DMS153 treated with DMSO at 0.1 percent for 48 hours (cell line): ENCODE measurements at regions not wholly inside any gene's neighbourhood (a gene's known extent, or its start where the extent isn't known, plus 50 kb on each side); places are given as distances from the start of the nearest gene placed in this dataset.
"Not testable (repeated sequence)": the region's sequence is repeated elsewhere in the genome, so short reads cannot be mapped to it uniquely, and the experiment has no call there.

ENCODE experiments used
- DNase-seq: peaks from one replicate; lab custom pipeline; 2025; ENCODE audit not compliant: unreplicated experiment; lab: John Stamatoyannopoulos, UW

- DNase-seq: peak; percentile 13
Measured at GRCh38 chr4:162497564-162498167, 333.9 kb upstream of the FSTL5 start.

GRCh38 chr4:162494935-162495334 is 331.1 kb upstream of the FSTL5 start:
- no peak for DNase-seq

GRCh38 chr4:162485486-162485885 is 321.7 kb upstream of the FSTL5 start:
- DNase-seq: no peak

- DNase-seq: no peak
Measured at GRCh38 chr4:162475246-162475645, 311.4 kb upstream of the FSTL5 start.

DNA sequence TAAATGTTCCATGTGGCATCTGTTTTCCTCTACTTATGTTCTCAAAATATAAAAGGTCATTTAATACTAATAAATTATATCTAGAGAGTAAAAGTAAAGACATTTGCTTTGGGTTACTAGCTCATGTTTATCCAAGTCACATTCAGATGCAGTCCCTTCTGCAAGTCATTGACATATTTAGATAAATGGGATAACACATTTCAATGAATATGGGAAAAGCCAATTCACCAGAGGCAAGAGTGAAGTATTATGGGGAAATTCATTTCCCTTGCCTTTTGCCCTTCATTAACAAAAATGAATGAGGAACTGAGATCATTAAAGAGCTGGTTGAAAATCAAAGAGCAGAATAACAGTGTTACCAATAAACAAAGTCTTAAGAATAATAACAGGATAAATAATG is 306.2 kb upstream of the FSTL5 start:
- DNase-seq: no peak

DNA sequence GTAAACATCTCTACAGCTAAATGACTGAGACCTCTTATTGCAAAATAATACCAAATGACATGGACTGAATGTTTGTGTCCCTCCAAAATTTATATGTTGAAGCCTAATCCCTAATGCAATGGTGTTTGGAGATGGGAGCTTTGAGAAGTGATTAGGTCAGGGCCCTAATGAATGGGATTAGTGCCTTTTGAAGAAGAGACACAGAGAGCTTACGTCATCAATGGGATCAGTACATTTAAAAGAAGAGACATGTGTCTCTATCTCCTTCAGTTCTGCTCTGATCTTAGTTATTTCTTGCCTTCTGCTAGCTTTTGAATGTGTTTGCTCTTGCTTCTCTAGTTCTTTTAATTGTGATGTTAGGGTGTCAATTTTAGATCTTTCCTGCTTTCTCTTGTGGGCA is 301.6 kb upstream of the FSTL5 start:
- not testable (repeated sequence) for DNase-seq

DNA sequence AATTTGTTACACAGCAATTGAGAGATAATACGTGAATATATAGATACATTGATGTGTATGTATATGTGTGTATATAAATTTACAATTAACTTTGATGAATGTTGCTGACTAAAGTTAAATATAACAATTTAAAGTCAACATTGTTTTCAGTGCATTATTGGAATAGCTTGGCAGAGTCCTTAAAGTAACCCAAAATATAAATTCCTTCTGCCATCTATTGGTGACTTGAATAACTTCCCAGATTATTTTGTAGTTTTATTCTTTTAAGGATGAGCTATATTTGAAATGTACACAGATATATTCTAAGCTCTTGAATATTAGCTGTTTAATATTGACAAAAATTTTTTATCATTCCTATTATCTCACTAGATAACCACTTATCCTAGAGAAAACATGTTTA is 298.2 kb upstream of the FSTL5 start:
- DNase-seq: no peak

GRCh38 chr4:162458051-162458450 is 294.3 kb upstream of the FSTL5 start:
- DNase-seq: no peak

- no peak for DNase-seq
Measured at GRCh38 chr4:162457071-162457865, 293.5 kb upstream of the FSTL5 start.

DNA sequence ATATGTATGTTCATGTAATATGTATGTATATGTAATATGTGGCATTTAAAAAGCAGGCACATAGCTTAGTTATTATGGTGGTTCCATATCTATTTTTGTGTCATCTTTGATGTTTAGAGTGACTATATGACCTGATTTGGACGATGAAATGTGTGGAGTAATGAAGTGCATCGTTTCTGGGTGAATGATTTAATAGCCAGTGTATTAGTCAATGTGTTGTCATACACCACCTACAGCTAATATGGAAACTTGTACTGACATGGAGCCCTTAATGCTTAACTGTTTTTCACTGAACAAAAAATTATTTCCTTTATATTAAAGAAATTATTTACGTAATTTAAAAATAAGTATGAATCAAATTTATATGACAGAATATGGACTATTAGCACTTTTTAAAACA is 292.3 kb upstream of the FSTL5 start:
- DNase-seq: no peak

- no peak for DNase-seq
Measured at GRCh38 chr4:162450531-162451035, 286.8 kb upstream of the FSTL5 start.

- DNase-seq: no peak
Measured at GRCh38 chr4:162443510-162443909, 279.7 kb upstream of the FSTL5 start.

DNA sequence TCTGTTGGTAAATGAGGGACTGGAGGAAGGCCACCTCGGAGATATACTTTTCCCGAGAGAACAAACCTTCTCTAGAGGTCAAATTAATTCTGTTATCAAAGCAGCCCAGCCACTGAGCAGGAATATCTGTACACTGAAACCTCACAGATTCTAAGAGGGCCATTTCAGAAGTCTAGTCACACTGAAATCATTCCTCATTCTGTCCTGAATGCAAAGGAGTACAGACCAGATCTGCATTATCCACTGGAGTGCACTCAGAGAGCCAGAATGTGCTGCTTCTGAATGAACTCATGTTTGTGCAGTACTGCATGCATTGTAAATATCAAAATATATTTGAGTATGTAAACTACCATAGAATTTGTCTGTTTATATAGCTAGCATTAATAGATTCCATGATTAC is 278.3 kb upstream of the FSTL5 start:
- no peak for DNase-seq

GRCh38 chr4:162422312-162422711 is 258.5 kb upstream of the FSTL5 start:
- no peak for DNase-seq

DNA sequence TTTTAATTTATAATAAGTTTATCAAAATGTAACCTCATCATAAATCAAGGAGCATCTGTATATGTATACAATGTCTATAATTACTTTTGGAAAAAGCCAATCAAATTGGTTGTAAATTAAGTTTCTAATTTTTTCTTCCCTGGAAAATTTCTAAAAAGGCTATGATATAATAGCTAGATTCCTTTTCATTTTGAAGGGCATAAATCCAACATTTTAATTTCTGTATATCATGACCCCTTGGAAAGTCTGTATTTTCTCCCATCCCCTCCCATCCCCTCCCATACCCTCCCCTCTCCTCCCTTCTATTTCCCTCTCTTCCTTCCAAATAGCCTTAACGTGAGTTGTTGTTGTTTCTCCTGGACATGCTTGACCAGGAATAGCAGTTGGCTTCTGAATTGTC is 247.1 kb upstream of the FSTL5 start:
- no peak for DNase-seq

GRCh38 chr4:162409048-162409447 is 245.2 kb upstream of the FSTL5 start:
- DNase-seq: no peak

- no peak for DNase-seq
Measured at GRCh38 chr4:162408309-162408708, 244.5 kb upstream of the FSTL5 start.

GRCh38 chr4:162406637-162407365 is 243.0 kb upstream of the FSTL5 start:
- no peak for DNase-seq

GRCh38 chr4:162403932-162404331 is 240.1 kb upstream of the FSTL5 start:
- DNase-seq: no peak

DNA sequence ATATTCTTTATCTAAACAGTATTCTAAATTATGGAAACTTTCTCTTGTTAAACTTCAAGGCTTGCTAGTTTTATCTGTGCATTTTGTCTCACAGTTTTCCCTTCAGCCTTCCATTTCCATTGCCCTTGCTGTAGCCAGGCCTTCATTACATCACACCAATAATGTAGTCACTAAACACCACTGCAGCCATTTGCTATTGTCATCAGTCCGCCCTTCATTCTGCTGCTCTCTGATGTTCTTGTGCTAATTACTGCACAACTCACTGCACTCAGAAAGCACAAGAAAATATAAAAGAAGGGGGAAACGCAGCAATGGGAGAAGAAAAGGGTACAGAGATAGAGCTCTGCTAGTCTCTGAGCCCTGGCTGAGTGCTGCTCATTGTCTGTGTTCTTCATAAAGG is 239.6 kb upstream of the FSTL5 start:
- DNase-seq: no peak

DNA sequence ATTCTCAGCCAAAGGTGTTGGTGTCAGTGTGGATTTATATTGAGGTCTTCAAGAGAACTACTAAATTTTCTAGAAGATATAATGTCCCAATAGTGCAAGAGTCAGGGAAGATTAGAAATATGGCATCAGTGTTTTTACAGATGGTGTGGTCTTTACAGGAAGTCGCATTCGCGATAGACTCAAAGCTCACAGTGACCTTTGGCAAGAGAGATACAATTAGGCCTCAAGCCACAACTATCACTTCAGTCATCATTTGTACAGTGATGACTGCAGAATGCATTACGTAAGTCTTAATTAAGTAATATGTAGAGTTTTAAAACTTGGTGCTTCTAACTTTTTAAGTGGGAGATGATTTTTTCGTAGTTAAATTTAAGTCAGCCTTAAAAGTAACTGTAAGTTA is 237.2 kb upstream of the FSTL5 start:
- DNase-seq: no peak

DNA sequence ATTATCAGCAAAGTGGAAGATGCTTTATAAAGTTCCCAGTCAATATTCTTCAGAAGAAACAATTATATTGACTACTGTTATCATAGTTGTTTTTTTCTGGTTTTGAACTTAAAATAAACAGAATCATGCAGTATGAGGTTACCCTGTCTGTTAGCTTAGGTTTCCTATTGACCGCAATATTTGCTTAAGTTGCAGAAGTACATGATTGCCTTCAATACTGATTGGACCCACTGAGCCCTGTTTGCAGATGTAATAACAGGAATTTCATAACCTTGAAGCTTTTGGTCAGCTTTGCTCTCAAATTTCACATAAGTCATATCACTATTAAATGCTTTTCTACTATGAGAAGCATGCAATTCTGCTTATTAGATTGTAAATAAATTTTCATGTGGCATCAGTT is 229.1 kb upstream of the FSTL5 start:
- DNase-seq: no peak
